ENCODE measurements at regions not wholly inside any gene's neighbourhood (a gene's known extent, or its start where the extent isn't known, plus 50 kb on each side); places are given as distances from the start of the nearest gene placed in this dataset.

DNA sequence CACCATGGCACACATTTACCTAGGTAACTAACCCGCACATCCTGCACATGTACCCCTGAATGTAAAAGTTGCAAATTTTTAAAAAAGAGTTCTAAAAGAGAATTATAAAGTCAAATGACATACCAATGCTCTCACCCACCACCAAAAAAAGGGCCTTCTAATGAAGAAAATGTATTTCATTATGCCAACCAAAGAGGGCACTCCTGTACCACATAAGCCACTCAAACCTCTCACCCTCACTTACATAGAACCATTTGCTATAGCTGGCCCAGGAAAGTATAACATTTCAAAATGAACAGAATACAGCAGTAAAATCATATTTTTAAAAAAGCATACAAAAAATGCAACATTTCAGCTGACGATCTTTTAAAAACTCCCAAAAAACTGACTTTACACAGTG, 241.5 kb upstream of the PKDCC start:
- intact Hi-C loops (cut with DNase I): no loop called here
- Histone ChIP-seq H3K4me1 (no peaks in the 10 kb centered on the region), H3K27me3 (no peaks in the 10 kb centered on the region), H3K36me3 (no peaks in the 10 kb centered on the region), H3K4me3 (no peak overlapping the region), H3K9me3 (peaks cover 0 to 4% (median 0%) of the 10 kb centered on the region in 4 donors), H3K27ac (no peak overlapping the region)
- TF ChIP-seq EP300 (IDR thresholded peaks at IDR 0.05) (no peak), POLR2A (IDR thresholded peaks at IDR 0.05) (no peak), POLR2AphosphoS5 (IDR thresholded peaks at IDR 0.05) (no peak)
- TF ChIP-seq, protein P1, sequence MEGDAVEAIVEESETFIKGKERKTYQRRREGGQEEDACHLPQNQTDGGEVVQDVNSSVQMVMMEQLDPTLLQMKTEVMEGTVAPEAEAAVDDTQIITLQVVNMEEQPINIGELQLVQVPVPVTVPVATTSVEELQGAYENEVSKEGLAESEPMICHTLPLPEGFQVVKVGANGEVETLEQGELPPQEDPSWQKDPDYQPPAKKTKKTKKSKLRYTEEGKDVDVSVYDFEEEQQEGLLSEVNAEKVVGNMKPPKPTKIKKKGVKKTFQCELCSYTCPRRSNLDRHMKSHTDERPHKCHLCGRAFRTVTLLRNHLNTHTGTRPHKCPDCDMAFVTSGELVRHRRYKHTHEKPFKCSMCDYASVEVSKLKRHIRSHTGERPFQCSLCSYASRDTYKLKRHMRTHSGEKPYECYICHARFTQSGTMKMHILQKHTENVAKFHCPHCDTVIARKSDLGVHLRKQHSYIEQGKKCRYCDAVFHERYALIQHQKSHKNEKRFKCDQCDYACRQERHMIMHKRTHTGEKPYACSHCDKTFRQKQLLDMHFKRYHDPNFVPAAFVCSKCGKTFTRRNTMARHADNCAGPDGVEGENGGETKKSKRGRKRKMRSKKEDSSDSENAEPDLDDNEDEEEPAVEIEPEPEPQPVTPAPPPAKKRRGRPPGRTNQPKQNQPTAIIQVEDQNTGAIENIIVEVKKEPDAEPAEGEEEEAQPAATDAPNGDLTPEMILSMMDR (IDR thresholded peaks at IDR 0.05): no peak
- 79 to 92% methylated on average over 2 of the region's 2 CpGs for WGBS, 2 donors
- DNase-seq: no peak

DNA sequence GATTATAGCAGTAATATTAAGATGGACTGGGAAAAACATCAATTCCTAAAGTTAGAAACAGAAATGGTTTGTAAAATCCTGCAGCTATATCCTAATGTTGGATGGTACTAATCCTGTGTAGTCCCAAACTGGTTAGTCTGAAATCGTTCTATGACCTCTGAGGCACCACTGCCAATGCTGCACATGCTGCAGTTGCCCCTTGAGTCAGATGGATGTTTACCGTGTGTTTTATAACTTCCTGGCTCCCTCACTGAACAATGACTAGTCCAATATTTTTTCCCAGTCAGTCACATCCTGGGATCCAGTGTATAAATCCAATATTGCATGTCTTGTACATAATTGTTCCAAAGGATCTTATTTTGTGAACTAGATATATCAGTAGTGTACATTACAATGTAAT, 226.7 kb upstream of the PKDCC start:
- no peaks in the 10 kb centered on the region for H3K36me3 ChIP-seq
- TF ChIP-seq, protein P1 (IDR thresholded peaks at IDR 0.05): no peak
- no peak for TF ChIP-seq EP300 (IDR thresholded peaks at IDR 0.05)
- 8 to 30% methylated on average over 2 of the region's 2 CpGs for WGBS, 2 donors
- no peak overlapping the region for H3K4me3 ChIP-seq
- intact Hi-C loops (cut with DNase I): no loop called here
- H3K9me3 ChIP-seq: peaks cover 0 to 12% (median 4%) of the 10 kb centered on the region in 4 donors
- H3K4me1 ChIP-seq: no peaks in the 10 kb centered on the region
- H3K27me3 ChIP-seq: no peaks in the 10 kb centered on the region
- H3K27ac ChIP-seq: no peak overlapping the region
- no peak for DNase-seq

DNA sequence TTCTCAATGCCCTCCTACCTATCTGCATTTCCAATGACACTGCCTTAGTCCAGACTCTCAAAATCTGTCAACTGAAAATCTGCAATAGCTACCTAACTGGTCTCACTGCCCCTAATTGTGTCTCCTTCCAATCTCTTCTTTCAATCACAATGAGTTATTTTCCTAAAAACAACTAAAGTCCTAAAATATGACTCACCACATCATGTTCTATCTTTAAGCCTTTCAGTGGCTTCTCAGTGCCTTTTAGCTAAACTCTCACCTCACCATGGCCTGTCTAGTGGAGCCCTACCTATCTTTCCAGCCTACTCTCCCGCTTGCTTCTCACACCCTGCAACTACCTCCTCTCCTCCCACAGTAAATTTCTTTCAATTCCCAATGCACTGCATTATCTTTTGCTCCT, 220.9 kb upstream of the PKDCC start:
- H3K9me3 ChIP-seq: no peaks in the 10 kb centered on the region
- H3K36me3 ChIP-seq: no peaks in the 10 kb centered on the region
- no peak overlapping the region for H3K27ac ChIP-seq
- H3K27me3 ChIP-seq: peaks cover 0 to 4% (median 0%) of the 10 kb centered on the region in 3 donors
- TF ChIP-seq POLR2A (IDR thresholded peaks at IDR 0.05) (no peak), EP300 (IDR thresholded peaks at IDR 0.05) (no peak), POLR2AphosphoS5 (IDR thresholded peaks at IDR 0.05) (no peak)
- TF ChIP-seq, protein P1 (IDR thresholded peaks at IDR 0.05): no peak
- 73 to 85% methylated on average over 1 of the region's 1 CpG for WGBS, 2 donors
- intact Hi-C loops (cut with DNase I): no loop called here
- H3K4me3 ChIP-seq: no peak overlapping the region
- DNase-seq: no peak
- no peaks in the 10 kb centered on the region for H3K4me1 ChIP-seq

DNA sequence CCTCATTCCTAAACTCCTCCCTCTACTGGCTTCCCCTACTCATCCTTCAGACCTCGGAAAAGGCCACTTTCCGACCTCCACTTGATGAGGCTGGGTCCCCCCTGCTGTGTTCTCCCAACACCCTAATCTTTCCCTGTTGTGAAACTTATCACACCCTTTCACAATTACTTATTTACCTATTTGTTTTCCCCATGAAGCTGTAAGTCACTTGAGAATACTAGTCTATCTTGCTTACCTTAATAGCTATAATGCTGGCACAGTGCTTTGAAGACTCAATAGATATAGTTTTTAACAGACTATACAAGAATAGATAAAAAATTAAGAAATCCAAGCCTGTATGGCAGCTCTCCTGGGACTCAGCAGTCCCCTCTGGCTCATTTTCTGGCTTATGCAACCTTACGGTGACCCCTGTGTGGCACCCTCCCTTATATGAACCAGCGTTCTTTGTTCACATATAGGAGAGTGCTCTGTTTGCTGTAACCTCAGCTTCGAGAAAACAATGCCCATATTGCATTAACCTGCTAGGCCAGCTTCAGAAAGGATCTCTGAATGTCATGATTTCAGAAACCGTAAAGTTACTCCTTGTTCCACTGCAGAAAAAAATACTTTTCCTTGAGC, 220.4 kb upstream of the PKDCC start:
- TF ChIP-seq EP300 (IDR thresholded peaks at IDR 0.05): no peak
- TF ChIP-seq, protein P1 (IDR thresholded peaks at IDR 0.05): no peak
- TF ChIP-seq POLR2A (IDR thresholded peaks at IDR 0.05): no peak
- no peak for TF ChIP-seq POLR2AphosphoS5 (IDR thresholded peaks at IDR 0.05)
- no peak for DNase-seq
- no peak overlapping the region for H3K4me3 ChIP-seq
- no peaks in the 10 kb centered on the region for H3K9me3 ChIP-seq
- no peak overlapping the region for H3K27ac ChIP-seq
- WGBS, 2 donors: 21 to 51% methylated on average over 6 of the region's 6 CpGs
- H3K36me3 ChIP-seq: no peaks in the 10 kb centered on the region
- no peaks in the 10 kb centered on the region for H3K4me1 ChIP-seq
- peaks cover 0 to 4% (median 0%) of the 10 kb centered on the region in 3 donors for H3K27me3 ChIP-seq
- intact Hi-C loops (cut with DNase I): no loop called here

DNA sequence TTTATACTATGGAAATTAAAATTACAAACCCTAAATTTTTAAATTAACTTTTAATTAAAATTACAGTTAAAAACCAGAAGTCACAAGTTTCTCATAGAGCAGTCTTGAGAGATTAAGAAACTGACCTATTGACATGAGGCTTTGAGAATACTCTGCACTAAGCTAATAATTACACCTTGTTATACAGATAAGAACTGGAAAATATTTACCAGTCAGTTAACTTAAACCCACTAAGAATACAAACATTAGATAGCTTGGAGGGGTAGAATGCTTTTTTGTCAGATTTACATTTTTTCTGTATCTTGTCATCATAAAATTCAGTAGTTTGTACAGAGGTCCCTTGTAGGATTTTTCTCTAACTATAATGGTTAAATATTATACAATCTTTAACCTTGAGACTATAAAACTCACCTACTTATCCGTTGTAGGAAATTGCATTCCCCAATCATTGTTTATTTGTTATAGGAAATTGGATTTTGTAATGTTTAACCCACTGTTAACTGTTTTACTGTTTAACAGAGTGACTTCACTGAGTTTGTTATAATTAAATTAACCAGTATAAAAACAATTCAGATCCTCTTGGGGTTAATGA, 219.7 kb upstream of the PKDCC start:
- Histone ChIP-seq H3K27me3 (peaks cover 0 to 4% (median 0%) of the 10 kb centered on the region in 3 donors), H3K27ac (no peak overlapping the region), H3K36me3 (no peaks in the 10 kb centered on the region), H3K4me1 (no peaks in the 10 kb centered on the region), H3K4me3 (no peak overlapping the region), H3K9me3 (no peaks in the 10 kb centered on the region)
- no peak for DNase-seq
- intact Hi-C loops (cut with DNase I): no loop called here
- 1 to 13% methylated on average over 1 of the region's 1 CpG for WGBS, 2 donors
- TF ChIP-seq, protein P1 (IDR thresholded peaks at IDR 0.05): no peak
- no peak for TF ChIP-seq POLR2AphosphoS5 (IDR thresholded peaks at IDR 0.05)
- no peak for TF ChIP-seq POLR2A (IDR thresholded peaks at IDR 0.05)
- no peak for TF ChIP-seq EP300 (IDR thresholded peaks at IDR 0.05)

Measured in sigmoid colon (tissue), 6 donors.